ENCODE measurements at regions not wholly inside any gene's neighbourhood (a gene's known extent, or its start where the extent isn't known, plus 50 kb on each side); places are given as distances from the start of the nearest gene placed in this dataset.

DNA sequence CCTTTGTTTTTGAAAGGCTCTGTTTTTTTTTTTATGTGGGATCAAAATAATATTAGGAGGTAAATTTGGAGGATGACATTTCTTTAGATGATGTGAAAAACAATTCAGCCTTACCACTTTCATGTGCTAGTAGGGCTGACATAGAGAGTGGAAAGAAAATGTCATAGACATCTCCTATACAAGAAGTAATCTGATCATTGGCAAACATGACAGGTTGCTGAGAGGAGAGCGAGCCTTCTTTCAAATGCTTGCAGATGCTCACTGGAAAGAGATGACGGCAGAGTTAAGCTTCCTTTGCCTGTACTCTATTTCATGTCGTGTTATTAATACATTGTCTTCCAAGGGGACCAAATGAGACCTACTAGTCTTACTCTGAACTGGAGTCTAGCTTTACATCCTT lies 160.1 kb upstream of the DAP start:
- H3K27me3 ChIP-seq (replicated peaks in 1 of 2; ENCODE audit: control insufficient read depth in 2 of 2, extremely low read depth in 1 of 2, insufficient read depth in 2 of 2, low read length in 1 of 2): peaks cover 0 to 2% of the 10 kb centered on the region in 2 experiments
- ChIA-PET POLR2A (no interaction called here), CTCF (no interaction called here)
- no peak overlapping the region for H3K4me3 ChIP-seq (ENCODE audit: control insufficient read depth in 1 of 2, extremely low read depth in 1 of 2, low read length in 1 of 2)
- no peaks in the 10 kb centered on the region for H3K9me3 ChIP-seq
- H3K36me3 Mint-ChIP-seq: no peaks in the 10 kb centered on the region
- H3K27ac Mint-ChIP-seq: no peak overlapping the region
- no peak overlapping the region for H3K4me3 Mint-ChIP-seq
- WGBS (ENCODE audit: insufficient coverage): 100% methylated on average over 1 of the region's 3 CpGs
- H3K4me1 ChIP-seq (ENCODE audit: control insufficient read depth in 1 of 2, extremely low read depth in 1 of 2, insufficient read depth in 2 of 2, low read length in 2 of 2): no peaks in the 10 kb centered on the region
- no peak overlapping the region for H3K27ac ChIP-seq (ENCODE audit: low read length)
- no peaks in the 10 kb centered on the region for H3K36me3 ChIP-seq (ENCODE audit: control insufficient read depth in 2 of 2, extremely low read depth in 1 of 2, insufficient read depth in 1 of 2, low read length in 1 of 2)
- DNase-seq (no peak), ATAC-seq (replicated peaks in 1 of 4) (no peak)
- peaks cover 18 to 30% of the 10 kb centered on the region in 2 donors for H3K27me3 Mint-ChIP-seq
- no peaks in the 10 kb centered on the region for H3K4me1 Mint-ChIP-seq
- H3K9me3 Mint-ChIP-seq: peaks cover 0 to 10% (median 0%) of the 10 kb centered on the region in 3 donors

DNA sequence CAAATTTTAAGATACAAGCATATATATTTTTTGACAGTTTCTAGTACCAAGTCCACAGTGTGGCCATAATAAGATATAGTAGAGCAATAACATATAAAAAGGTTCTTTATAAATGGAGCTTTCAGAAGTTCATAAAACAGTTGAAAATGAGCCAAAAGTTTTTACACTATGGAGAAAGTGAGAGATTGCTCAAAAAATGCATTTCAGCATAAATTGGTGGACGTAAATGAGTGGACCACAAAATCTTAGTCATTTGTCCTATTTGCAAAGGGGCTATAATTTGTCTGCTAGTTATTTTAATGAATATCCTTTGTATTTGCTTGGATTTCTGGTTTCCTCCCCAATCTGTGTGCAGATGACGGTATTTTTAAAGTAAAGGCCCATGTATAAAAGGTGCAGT lies 159.4 kb upstream of the DAP start:
- Mint-ChIP-seq H3K27me3 (peaks cover 18 to 30% of the 10 kb centered on the region in 2 donors), H3K27ac (no peak overlapping the region), H3K36me3 (no peaks in the 10 kb centered on the region), H3K4me3 (no peak overlapping the region), H3K9me3 (peaks cover 0 to 7% (median 0%) of the 10 kb centered on the region in 3 donors), H3K4me1 (no peaks in the 10 kb centered on the region)
- no peak overlapping the region for H3K27ac ChIP-seq (ENCODE audit: low read length)
- H3K36me3 ChIP-seq (ENCODE audit: control insufficient read depth in 2 of 2, extremely low read depth in 1 of 2, insufficient read depth in 1 of 2, low read length in 1 of 2): no peaks in the 10 kb centered on the region
- no peaks in the 10 kb centered on the region for H3K9me3 ChIP-seq
- ChIA-PET CTCF (no interaction called here), POLR2A (no interaction called here)
- no peak for DNase-seq
- no peaks in the 10 kb centered on the region for H3K4me1 ChIP-seq (ENCODE audit: control insufficient read depth in 1 of 2, extremely low read depth in 1 of 2, insufficient read depth in 2 of 2, low read length in 2 of 2)
- ATAC-seq (replicated peaks in 1 of 4): no peak
- H3K4me3 ChIP-seq (ENCODE audit: control insufficient read depth in 1 of 2, extremely low read depth in 1 of 2, low read length in 1 of 2): no peak overlapping the region
- peaks cover 0 to 2% of the 10 kb centered on the region in 2 experiments for H3K27me3 ChIP-seq (replicated peaks in 1 of 2; ENCODE audit: control insufficient read depth in 2 of 2, extremely low read depth in 1 of 2, insufficient read depth in 2 of 2, low read length in 1 of 2)
- no CpG with 5 or more reads among the region's 2 CpGs for WGBS (ENCODE audit: insufficient coverage)

DNA sequence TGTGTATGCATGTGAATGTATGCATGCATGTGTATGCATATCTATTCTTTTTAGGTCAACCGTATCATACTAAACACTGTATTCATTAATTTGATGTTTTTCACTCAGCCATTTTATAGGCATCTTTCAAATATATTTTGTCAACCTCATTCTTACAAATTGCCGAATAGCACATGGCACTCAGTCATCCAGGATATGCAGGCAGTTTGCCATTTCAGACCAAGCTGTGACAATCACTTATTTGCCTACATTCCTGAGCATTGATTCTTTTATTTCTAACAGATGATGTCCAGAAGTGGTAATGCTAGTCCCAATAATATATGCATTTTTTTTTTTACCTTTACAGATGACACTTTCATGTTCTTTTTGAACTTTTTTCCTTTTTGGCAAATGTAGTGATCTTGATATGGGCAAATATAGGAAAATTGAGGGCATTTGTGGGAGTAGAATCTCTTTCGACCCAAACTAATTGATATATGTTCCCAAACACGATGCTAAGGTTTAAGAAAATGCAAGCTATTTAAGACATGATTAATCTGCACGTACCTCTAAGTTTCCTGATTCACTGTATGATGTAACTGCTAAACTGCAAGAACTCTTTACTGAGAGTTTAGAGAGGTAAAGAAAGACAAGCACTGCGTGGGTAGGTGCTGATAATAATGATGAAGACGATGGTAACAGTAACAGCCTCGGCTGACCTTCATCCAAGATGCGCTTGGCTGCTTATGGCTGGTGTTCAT lies 153.9 kb upstream of the DAP start:
- no peaks in the 10 kb centered on the region for H3K36me3 Mint-ChIP-seq
- no peaks in the 10 kb centered on the region for H3K4me1 ChIP-seq (ENCODE audit: control insufficient read depth in 1 of 2, extremely low read depth in 1 of 2, insufficient read depth in 2 of 2, low read length in 2 of 2)
- no peaks in the 10 kb centered on the region for H3K36me3 ChIP-seq (ENCODE audit: control insufficient read depth in 2 of 2, extremely low read depth in 1 of 2, insufficient read depth in 1 of 2, low read length in 1 of 2)
- peaks cover 2 to 4% of the 10 kb centered on the region in 2 experiments for H3K27me3 ChIP-seq (replicated peaks in 1 of 2; ENCODE audit: control insufficient read depth in 2 of 2, extremely low read depth in 1 of 2, insufficient read depth in 2 of 2, low read length in 1 of 2)
- peaks cover 0 to 4% (median 0%) of the 10 kb centered on the region in 3 donors for H3K4me1 Mint-ChIP-seq
- CTCF ChIA-PET: no interaction called here
- H3K4me3 Mint-ChIP-seq: no peak overlapping the region
- peaks cover 20 to 29% of the 10 kb centered on the region in 2 donors for H3K27me3 Mint-ChIP-seq
- H3K27ac ChIP-seq (ENCODE audit: low read length): no peak overlapping the region
- no peak overlapping the region for H3K27ac Mint-ChIP-seq
- H3K4me3 ChIP-seq (ENCODE audit: control insufficient read depth in 1 of 2, extremely low read depth in 1 of 2, low read length in 1 of 2): no peak overlapping the region
- POLR2A ChIA-PET: no interaction called here
- no peaks in the 10 kb centered on the region for H3K9me3 Mint-ChIP-seq
- 85% methylated on average over 4 of the region's 9 CpGs for WGBS (ENCODE audit: insufficient coverage)
- ATAC-seq (replicated peaks in 1 of 4): no peak
- no peak for DNase-seq
- no peaks in the 10 kb centered on the region for H3K9me3 ChIP-seq

DNA sequence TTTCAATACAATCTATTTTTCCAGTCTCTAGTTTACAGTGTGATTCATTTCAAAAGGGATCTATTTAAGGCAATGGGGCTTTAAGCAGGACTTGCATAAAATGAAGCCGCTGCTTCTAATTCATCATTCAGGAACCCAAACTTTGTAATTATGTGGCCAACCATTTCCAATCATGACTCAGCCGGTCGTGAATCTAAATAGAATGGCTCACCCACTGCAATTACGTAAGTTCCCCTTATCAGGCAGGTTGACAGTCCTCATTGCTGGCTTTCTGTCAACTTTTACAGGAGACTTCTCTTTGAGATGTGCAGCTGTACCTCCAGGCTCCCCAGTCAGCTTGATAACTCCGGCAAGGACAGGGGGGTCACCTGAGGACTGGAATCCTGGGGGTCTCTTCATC lies 152.8 kb upstream of the DAP start:
- Histone ChIP-seq H3K27me3 (replicated peaks in 1 of 2; ENCODE audit: control insufficient read depth in 2 of 2, extremely low read depth in 1 of 2, insufficient read depth in 2 of 2, low read length in 1 of 2) (peaks cover 2 to 4% of the 10 kb centered on the region in 2 experiments), H3K27ac (ENCODE audit: low read length) (no peak overlapping the region), H3K4me3 (ENCODE audit: control insufficient read depth in 1 of 2, extremely low read depth in 1 of 2, low read length in 1 of 2) (no peak overlapping the region), H3K36me3 (ENCODE audit: control insufficient read depth in 2 of 2, extremely low read depth in 1 of 2, insufficient read depth in 1 of 2, low read length in 1 of 2) (no peaks in the 10 kb centered on the region), H3K9me3 (no peaks in the 10 kb centered on the region), H3K4me1 (ENCODE audit: control insufficient read depth in 1 of 2, extremely low read depth in 1 of 2, insufficient read depth in 2 of 2, low read length in 2 of 2) (no peaks in the 10 kb centered on the region)
- CTCF ChIA-PET: no interaction called here
- H3K4me1 Mint-ChIP-seq: peaks cover 0 to 4% (median 0%) of the 10 kb centered on the region in 3 donors
- H3K4me3 Mint-ChIP-seq: no peak overlapping the region
- no peak for ATAC-seq (replicated peaks in 1 of 4)
- no peak overlapping the region for H3K27ac Mint-ChIP-seq
- H3K36me3 Mint-ChIP-seq: no peaks in the 10 kb centered on the region
- POLR2A ChIA-PET: no interaction called here
- peaks cover 15 to 21% of the 10 kb centered on the region in 2 donors for H3K27me3 Mint-ChIP-seq
- no peaks in the 10 kb centered on the region for H3K9me3 Mint-ChIP-seq
- DNase-seq: peak in 1 of 35 experiments; percentile 1
- WGBS (ENCODE audit: insufficient coverage): 5% methylated on average over 4 of the region's 5 CpGs

DNA sequence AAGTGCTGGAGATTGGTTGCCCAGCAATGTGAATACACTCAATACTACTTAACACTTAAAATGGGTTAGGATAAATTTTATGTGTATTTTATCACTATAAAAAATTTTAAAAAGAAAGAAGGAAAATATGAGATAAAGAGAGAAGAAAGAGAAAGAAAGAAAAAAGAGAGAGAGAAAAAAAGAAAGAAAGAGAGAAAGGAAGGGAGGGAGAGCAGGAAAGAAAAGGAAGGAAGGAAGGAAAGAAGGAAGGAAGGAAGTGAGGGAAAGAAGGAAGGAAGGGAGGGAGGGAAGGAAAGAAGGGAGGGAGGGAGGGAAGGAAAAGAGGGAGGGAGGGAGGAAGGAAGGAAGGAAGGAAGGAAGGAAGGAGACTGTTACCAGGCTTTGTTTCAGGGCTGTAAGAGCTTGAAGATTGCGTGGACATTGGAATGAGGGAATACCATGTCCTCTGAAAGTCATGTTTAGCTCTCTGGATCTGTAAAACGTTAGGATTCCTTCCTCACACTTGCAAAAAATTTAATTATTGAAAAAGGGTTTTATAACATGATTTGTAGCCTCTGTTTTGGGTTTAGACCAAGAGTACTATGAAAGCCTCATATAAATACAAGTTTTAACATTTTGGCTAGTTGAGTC lies 152.3 kb upstream of the DAP start:
- CTCF ChIA-PET: no interaction called here
- H3K27me3 Mint-ChIP-seq: peaks cover 13 to 21% of the 10 kb centered on the region in 2 donors

DNA sequence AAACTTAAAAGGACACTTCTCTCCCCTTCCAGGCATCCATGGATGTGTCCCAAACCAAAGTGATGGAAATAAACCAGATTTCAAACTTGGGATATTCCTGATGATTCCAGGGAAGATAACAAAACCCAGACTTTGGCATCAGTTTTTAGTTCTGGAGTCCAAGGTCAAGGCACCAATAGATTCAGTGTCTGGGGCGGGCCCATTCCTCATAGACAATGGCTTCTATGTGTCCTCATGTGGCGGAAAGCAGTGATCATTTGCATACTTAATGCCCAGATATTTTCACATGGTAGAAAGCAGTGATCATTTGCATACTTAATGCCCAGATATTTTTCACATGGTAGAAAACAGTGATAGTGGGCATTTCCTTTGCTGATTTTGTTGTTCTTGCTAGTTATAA lies 151.4 kb upstream of the DAP start:
- peaks cover 2 to 4% of the 10 kb centered on the region in 2 experiments for H3K27me3 ChIP-seq (replicated peaks in 1 of 2; ENCODE audit: control insufficient read depth in 2 of 2, extremely low read depth in 1 of 2, insufficient read depth in 2 of 2, low read length in 1 of 2)
- DNase-seq (no peak), ATAC-seq (replicated peaks in 1 of 4) (no peak)
- H3K9me3 ChIP-seq: no peaks in the 10 kb centered on the region
- Mint-ChIP-seq H3K4me3 (no peak overlapping the region), H3K27me3 (peaks cover 13 to 21% of the 10 kb centered on the region in 2 donors), H3K9me3 (no peaks in the 10 kb centered on the region), H3K27ac (no peak overlapping the region), H3K36me3 (no peaks in the 10 kb centered on the region), H3K4me1 (peaks cover 0 to 4% (median 0%) of the 10 kb centered on the region in 3 donors)
- CTCF ChIA-PET: no interaction called here
- H3K36me3 ChIP-seq (ENCODE audit: control insufficient read depth in 2 of 2, extremely low read depth in 1 of 2, insufficient read depth in 1 of 2, low read length in 1 of 2): no peaks in the 10 kb centered on the region
- POLR2A ChIA-PET: no interaction called here
- no CpG with 5 or more reads among the region's 2 CpGs for WGBS (ENCODE audit: insufficient coverage)
- H3K4me3 ChIP-seq (ENCODE audit: control insufficient read depth in 1 of 2, extremely low read depth in 1 of 2, low read length in 1 of 2): no peak overlapping the region
- no peaks in the 10 kb centered on the region for H3K4me1 ChIP-seq (ENCODE audit: control insufficient read depth in 1 of 2, extremely low read depth in 1 of 2, insufficient read depth in 2 of 2, low read length in 2 of 2)
- no peak overlapping the region for H3K27ac ChIP-seq (ENCODE audit: low read length)

More for the DNA sequence above, 152.3 kb upstream of the DAP start:
- H3K4me3 Mint-ChIP-seq: no peak overlapping the region
- H3K4me3 ChIP-seq (ENCODE audit: control insufficient read depth in 1 of 2, extremely low read depth in 1 of 2, low read length in 1 of 2): no peak overlapping the region
- H3K36me3 Mint-ChIP-seq: no peaks in the 10 kb centered on the region
- POLR2A ChIA-PET: no interaction called here
- no peaks in the 10 kb centered on the region for H3K9me3 Mint-ChIP-seq
- WGBS (ENCODE audit: insufficient coverage): no CpG with 5 or more reads among the region's 2 CpGs
- ATAC-seq (replicated peaks in 1 of 4) (no peak), DNase-seq (no peak)
- no peaks in the 10 kb centered on the region for H3K36me3 ChIP-seq (ENCODE audit: control insufficient read depth in 2 of 2, extremely low read depth in 1 of 2, insufficient read depth in 1 of 2, low read length in 1 of 2)
- H3K27ac Mint-ChIP-seq: no peak overlapping the region
- no peak overlapping the region for H3K27ac ChIP-seq (ENCODE audit: low read length)
- H3K4me1 Mint-ChIP-seq: peaks cover 0 to 4% (median 0%) of the 10 kb centered on the region in 3 donors
- no peaks in the 10 kb centered on the region for H3K4me1 ChIP-seq (ENCODE audit: control insufficient read depth in 1 of 2, extremely low read depth in 1 of 2, insufficient read depth in 2 of 2, low read length in 2 of 2)
- H3K27me3 ChIP-seq (replicated peaks in 1 of 2; ENCODE audit: control insufficient read depth in 2 of 2, extremely low read depth in 1 of 2, insufficient read depth in 2 of 2, low read length in 1 of 2): peaks cover 2 to 4% of the 10 kb centered on the region in 2 experiments
- no peaks in the 10 kb centered on the region for H3K9me3 ChIP-seq
